ENCODE measurements at regions not wholly inside any gene's neighbourhood (a gene's known extent, or its start where the extent isn't known, plus 50 kb on each side); places are given as distances from the start of the nearest gene placed in this dataset. TPM values are rescaled to one million over a fixed set of nuclear protein-coding genes. Genes with fewer than 3 reads are reported as not detected.
"Not testable (repeated sequence)": the region's sequence is repeated elsewhere in the genome, so short reads cannot be mapped to it uniquely, and the experiment has no call there.

GRCh38 chr9:67800170-67800569 lies 58.6 kb upstream of the ANKRD20A1 start:
- H2BK120ac ChIP-seq (ENCODE audit: low read depth, low read length); H3K27me3 ChIP-seq (ENCODE audit: control insufficient read depth, insufficient read depth, low read length); H3K56ac ChIP-seq (ENCODE audit: extremely low read depth, insufficient read depth, low read length); H3K4me3 ChIP-seq (ENCODE audit: insufficient read depth, low read depth, low read length); ATAC-seq (ENCODE audit: low read depth); dilution Hi-C loops (cut with HindIII; ENCODE audit: low sequenced_read_pairs, unreplicated experiment); H3K4ac ChIP-seq (ENCODE audit: low read depth, low read length); H3K4me2 ChIP-seq (ENCODE audit: low read depth, low read length); in situ Hi-C loops (cut with MboI; ENCODE audit: low sequenced_read_pairs); H2AK9ac ChIP-seq (replicated peaks; ENCODE audit: low read depth, low read length, poor library complexity); H3K36me3 ChIP-seq (ENCODE audit: control insufficient read depth, insufficient read depth, low read length); POLR2A ChIA-PET (ENCODE audit: unreplicated experiment); CTCF ChIA-PET; H4K91ac ChIP-seq (ENCODE audit: insufficient read depth, low read depth, low read length); DNase-seq; H2AK5ac ChIP-seq (ENCODE audit: low read depth, low read length); H3K79me1 ChIP-seq (ENCODE audit: low read depth in 1 of 2, low read length in 2 of 2); intact Hi-C loops (cut with micrococcal nuclease); H3K27ac ChIP-seq (ENCODE audit: insufficient read depth, low read length); H4K8ac ChIP-seq (ENCODE audit: low read depth in 2 of 2, low read length in 2 of 2); H3K9me3 ChIP-seq (ENCODE audit: control insufficient read depth, insufficient read depth, low read length); H3K9me1 ChIP-seq (ENCODE audit: insufficient read depth, low read length); BruUV-seq (replicated peaks); H2AFZ ChIP-seq (replicated peaks; ENCODE audit: low read length, poor library complexity); H4K20me1 ChIP-seq (ENCODE audit: insufficient read depth, low read length); H2BK5ac ChIP-seq (ENCODE audit: low read depth, low read length, poor library complexity, severe bottlenecking); H3K9ac ChIP-seq (ENCODE audit: low read depth, low read length); H4K5ac ChIP-seq (ENCODE audit: low read depth, low read length); H3K14ac ChIP-seq (replicated peaks; ENCODE audit: low read depth, low read length); H3K23ac ChIP-seq (ENCODE audit: low read depth, low read length); H2BK20ac ChIP-seq (ENCODE audit: low read depth, low read length); H2BK15ac ChIP-seq (ENCODE audit: low read depth, low read length); H3K4me1 ChIP-seq (ENCODE audit: control insufficient read depth, insufficient read depth, low read length); H3K18ac ChIP-seq (ENCODE audit: low read depth, low read length): not testable (repeated sequence)
- no CpG with 5 or more reads among the region's 7 CpGs for WGBS, 2 experiments (ENCODE audit: extremely low coverage in 2 of 2, insufficient read length in 1 of 2)

Small RNA genes lying in the stretch of these regions (microRNA-seq; reads per million reads assigned to microRNA genes)
- gene AL627230.1 (ENCODE audit: insufficient read depth, insufficient read length) (not detected), gene AL627230.3 (ENCODE audit: insufficient read depth, insufficient read length) (not detected), gene AL627230.5 (ENCODE audit: insufficient read depth, insufficient read length) (not detected), gene AL627230.6 (ENCODE audit: insufficient read depth, insufficient read length) (not detected), gene AL627230.8 (ENCODE audit: insufficient read depth, insufficient read length) (not detected), gene FAM27B (ENCODE audit: insufficient read depth, insufficient read length) (not detected), gene RF00156 (ENCODE audit: insufficient read depth, insufficient read length) (not detected), gene RN7SL787P (ENCODE audit: insufficient read depth, insufficient read length) (not detected)

Small RNA genes lying in the stretch of these regions (small RNA-seq; reads per million reads assigned to genes)
- gene AL627230.1 (0 reads per million in 5 experiments), gene AL627230.3 (0 reads per million in 5 experiments), gene AL627230.5 (0 reads per million in 5 experiments), gene AL627230.6 (0 reads per million in 5 experiments), gene AL627230.8 (0 reads per million in 5 experiments), gene FAM27B (0 reads per million in 5 experiments), gene RF00156 (0 to 0.18 (median 0) reads per million in 5 experiments), gene RN7SL787P (0 reads per million in 5 experiments)

Data from IMR-90 (cell line).